OCI-LY7 (cell line): ENCODE measurements at regions not wholly inside any gene's neighbourhood (a gene's known extent, or its start where the extent isn't known, plus 50 kb on each side); places are given as distances from the start of the nearest gene placed in this dataset.
"Not testable (repeated sequence)": the region's sequence is repeated elsewhere in the genome, so short reads cannot be mapped to it uniquely, and the experiment has no call there.

Experiments used
- BruUV-seq: library from RNA; stranded (reverse); fragments of 400-500 nt; replicated peaks from 2 replicates; lab custom pipeline; 2021; lab: Mats Ljungman, UMichigan
- CTCF ChIA-PET: fragments of 300-600 bp; sonication (Branson Sonifier 250); formaldehyde crosslinking; loops from one replicate; lab custom pipeline; 2022; ENCODE audit warnings: antibody characterized with exemption; ENCODE audit not compliant: unreplicated experiment; lab: Charles Lee
- POLR2A ChIA-PET: fragments of 300-600 bp; sonication (Branson Sonifier 250); formaldehyde crosslinking; loops from one replicate; lab custom pipeline; 2022; ENCODE audit warnings: antibody characterized with exemption; lab: Charles Lee
- DNase-seq: peaks from one replicate; pipeline ENCODE4 v3.0.0-alpha.2; 2015; ENCODE audit warnings: low spot score
- H2AFZ ChIP-seq: fragments of 200-600 bp; sonication (generic), shearing (Covaris generic); 2 replicates; pipeline ENCODE4 v1.6.1; 2014; ENCODE audit warnings: mild to moderate bottlenecking, antibody characterized with exemption, low read length, moderate library complexity
- H3K27ac ChIP-seq: fragments of 200-600 bp; sonication (generic); 2 replicates; pipeline ENCODE4 v1.5.1; 2014; ENCODE audit warnings: mixed run types, low read depth, mild to moderate bottlenecking, moderate library complexity, low read length, inconsistent platforms; ENCODE audit not compliant: poor library complexity, severe bottlenecking
- H3K36me3 ChIP-seq: fragments of 200-600 bp; sonication (generic); 2 replicates; pipeline ENCODE4 v1.6.1; 2014; ENCODE audit warnings: mild to moderate bottlenecking, antibody characterized with exemption, low read length, moderate library complexity, mixed read lengths; ENCODE audit not compliant: insufficient read depth
- H3K4me1 ChIP-seq: fragments of 200-600 bp; sonication (generic); 2 replicates; pipeline ENCODE4 v1.5.1; 2014; ENCODE audit warnings: mild to moderate bottlenecking, low read length; ENCODE audit not compliant: insufficient read depth, poor library complexity, severe bottlenecking
- H3K4me2 ChIP-seq: fragments of 200-600 bp; sonication (generic); 2 replicates; pipeline ENCODE4 v1.6.1; 2014; ENCODE audit warnings: mild to moderate bottlenecking, low read length
- H3K4me3 ChIP-seq: fragments of 200-600 bp; sonication (generic); 2 replicates; pipeline ENCODE4 v1.5.1; 2014; ENCODE audit warnings: mild to moderate bottlenecking, low read depth, low read length; ENCODE audit not compliant: poor library complexity, severe bottlenecking
- H3K79me2 ChIP-seq: fragments of 200-600 bp; sonication (generic); 2 replicates; pipeline ENCODE4 v1.6.1; 2016; ENCODE audit warnings: low read depth, mild to moderate bottlenecking, low read length, moderate library complexity, mixed read lengths; ENCODE audit not compliant: insufficient read depth
- H3K9me2 ChIP-seq: fragments of 200-600 bp; sonication (generic); 2 replicates; pipeline ENCODE4 v1.6.1; 2016; ENCODE audit warnings: mild to moderate bottlenecking, low read length, mixed read lengths; ENCODE audit not compliant: insufficient read depth
- H3K9me3 ChIP-seq: fragments of 200-600 bp; sonication (generic); 2 replicates; pipeline ENCODE4 v1.6.1; 2014; ENCODE audit warnings: mild to moderate bottlenecking, mixed run types, low read length, mixed read lengths
- H4K20me1 ChIP-seq: fragments of 200-600 bp; sonication (generic); 2 replicates; pipeline ENCODE4 v1.6.1; 2014; ENCODE audit warnings: mild to moderate bottlenecking, antibody characterized with exemption, low read length, moderate library complexity, mixed read lengths; ENCODE audit not compliant: insufficient read depth
- CTCF ChIP-seq: fragments of 200-600 bp; sonication (generic); conservative IDR thresholded peaks from 2 replicates; pipeline ENCODE4 v1.5.1; 2014; ENCODE audit warnings: mild to moderate bottlenecking, antibody characterized with exemption, low read length, moderate library complexity, mixed read lengths
- EZH2phosphoT487 ChIP-seq: fragments of 200-600 bp; sonication (generic); IDR thresholded peaks from 2 replicates; pipeline ENCODE4 v1.6.1; 2018; ENCODE audit warnings: low read depth, borderline replicate concordance, mild to moderate bottlenecking, mixed run types, antibody characterized with exemption, low read length, moderate library complexity, mixed read lengths
- intact Hi-C: fragments of 100-400 bp; cut with micrococcal nuclease; formaldehyde crosslinking; loops from one replicate; pipeline ENCODE4 v1.10.0; 2022; ENCODE audit not compliant: unreplicated experiment

- ChIA-PET CTCF (no interaction called here), POLR2A (no interaction called here)
- H3K9me2 ChIP-seq, result no peaks in the 10 kb centered on the region
- no peaks in the 10 kb centered on the region for H3K79me2 ChIP-seq
- no TSS peak for BruUV-seq
- DNase-seq, result no peak
- H3K4me3 ChIP-seq, result no peak overlapping the region
- no peak overlapping the region for H3K27ac ChIP-seq
- no peak overlapping the region for H2AFZ ChIP-seq
- intact Hi-C loops, result no loop called here
- no peak overlapping the region for H3K4me2 ChIP-seq
- H3K36me3 ChIP-seq, result no peaks in the 10 kb centered on the region
- TF ChIP-seq EZH2phosphoT487, result no peak
- TF ChIP-seq CTCF, result no peak
- no peaks in the 10 kb centered on the region for H3K4me1 ChIP-seq
- H4K20me1 ChIP-seq, result no peaks in the 10 kb centered on the region
- H3K9me3 ChIP-seq, result no peaks in the 10 kb centered on the region
These were observed 931.5 kb downstream of the TYW1 start for GRCh38 chr7:67928141-67928540.

- BruUV-seq, DNase-seq, POLR2A ChIA-PET, H3K4me3 ChIP-seq, CTCF ChIA-PET, H3K4me1 ChIP-seq, H3K36me3 ChIP-seq, H3K9me3 ChIP-seq, H2AFZ ChIP-seq, H3K27ac ChIP-seq, H4K20me1 ChIP-seq, H3K4me2 ChIP-seq, H3K79me2 ChIP-seq, intact Hi-C loops, H3K9me2 ChIP-seq: not testable (repeated sequence)
These were observed 939.8 kb downstream of the TYW1 start for GRCh38 chr7:67936447-67936846.

- Histone ChIP-seq H3K4me3 (no peak overlapping the region), H3K27ac (no peak overlapping the region), H3K9me3 (no peaks in the 10 kb centered on the region), H3K4me1 (no peaks in the 10 kb centered on the region), H2AFZ (no peak overlapping the region), H3K36me3 (no peaks in the 10 kb centered on the region), H3K9me2 (no peaks in the 10 kb centered on the region), H3K4me2 (no peak overlapping the region), H4K20me1 (no peaks in the 10 kb centered on the region), H3K79me2 (no peaks in the 10 kb centered on the region)
- intact Hi-C loops, result no loop called here
- BruUV-seq, result no TSS peak
- TF ChIP-seq CTCF, result no peak
- no peak for TF ChIP-seq EZH2phosphoT487
- ChIA-PET CTCF (no interaction called here), POLR2A (no interaction called here)
- no peak for DNase-seq
These were observed 943.8 kb downstream of the TYW1 start for GRCh38 chr7:67940400-67940799.
